ENCODE measurements at regions not wholly inside any gene's neighbourhood (a gene's known extent, or its start where the extent isn't known, plus 50 kb on each side); places are given as distances from the start of the nearest gene placed in this dataset.

- no peak overlapping the region for H3K4me3 ChIP-seq (ENCODE audit: low read length in 2 of 2)
- H3K27ac ChIP-seq (ENCODE audit: low read length) = no peak overlapping the region
- no peaks in the 10 kb centered on the region for H3K27me3 ChIP-seq (ENCODE audit: control insufficient read depth in 1 of 2, insufficient read depth in 2 of 2, low read length in 2 of 2)
- no peak overlapping the region for H3K9ac ChIP-seq (ENCODE audit: low read length in 2 of 2)
- no peaks in the 10 kb centered on the region for H3K36me3 ChIP-seq (ENCODE audit: control insufficient read depth in 2 of 2, insufficient read depth in 2 of 2, low read length in 2 of 2)
- H3K4me1 ChIP-seq (ENCODE audit: control insufficient read depth, insufficient read depth, low read length) = no peaks in the 10 kb centered on the region
- peaks cover 0 to 12% of the 10 kb centered on the region in 2 donors for H3K9me3 ChIP-seq (ENCODE audit: control insufficient read depth in 2 of 2, low read length in 2 of 2)
Measured at GRCh38 chr4:149095811-149096210, 653.6 kb upstream of the NR3C2 start.

DNA sequence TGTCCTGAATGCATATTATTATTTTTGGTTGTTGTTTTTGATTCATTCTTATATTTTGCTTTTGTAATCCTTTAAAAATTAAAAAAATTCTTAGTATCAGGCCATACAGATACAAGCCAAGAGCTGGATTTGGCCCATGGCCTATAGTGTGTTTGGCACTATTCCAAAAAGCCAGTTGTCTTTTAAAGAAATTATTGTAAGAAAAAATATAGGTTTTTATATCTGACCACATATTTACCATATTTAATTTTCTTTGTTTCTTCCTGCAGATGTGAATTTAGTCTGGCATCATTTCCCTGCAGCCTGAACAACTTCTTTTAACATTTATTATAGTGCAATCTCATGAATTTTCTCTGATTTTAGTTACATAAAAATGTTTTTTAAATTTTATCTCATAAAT lies 652.8 kb upstream of the NR3C2 start:
- Histone ChIP-seq H3K27ac (ENCODE audit: low read length) (no peak overlapping the region), H3K9me3 (ENCODE audit: control insufficient read depth in 2 of 2, low read length in 2 of 2) (peaks cover 0 to 12% of the 10 kb centered on the region in 2 donors), H3K27me3 (ENCODE audit: control insufficient read depth in 1 of 2, insufficient read depth in 2 of 2, low read length in 2 of 2) (no peaks in the 10 kb centered on the region), H3K9ac (ENCODE audit: low read length in 2 of 2) (no peak overlapping the region), H3K4me3 (ENCODE audit: low read length in 2 of 2) (no peak overlapping the region), H3K4me1 (ENCODE audit: control insufficient read depth, insufficient read depth, low read length) (no peaks in the 10 kb centered on the region), H3K36me3 (ENCODE audit: control insufficient read depth in 2 of 2, insufficient read depth in 2 of 2, low read length in 2 of 2) (no peaks in the 10 kb centered on the region)

- Histone ChIP-seq H3K9ac (ENCODE audit: low read length in 2 of 2) (no peak overlapping the region), H3K27me3 (ENCODE audit: control insufficient read depth in 1 of 2, insufficient read depth in 2 of 2, low read length in 2 of 2) (no peaks in the 10 kb centered on the region), H3K36me3 (ENCODE audit: control insufficient read depth in 2 of 2, insufficient read depth in 2 of 2, low read length in 2 of 2) (no peaks in the 10 kb centered on the region), H3K27ac (ENCODE audit: low read length) (no peak overlapping the region), H3K9me3 (ENCODE audit: control insufficient read depth in 2 of 2, low read length in 2 of 2) (peaks cover 0 to 3% of the 10 kb centered on the region in 2 donors), H3K4me1 (ENCODE audit: control insufficient read depth, insufficient read depth, low read length) (no peaks in the 10 kb centered on the region), H3K4me3 (ENCODE audit: low read length in 2 of 2) (no peak overlapping the region)
Measured at GRCh38 chr4:149084144-149084543, 641.9 kb upstream of the NR3C2 start.

DNA sequence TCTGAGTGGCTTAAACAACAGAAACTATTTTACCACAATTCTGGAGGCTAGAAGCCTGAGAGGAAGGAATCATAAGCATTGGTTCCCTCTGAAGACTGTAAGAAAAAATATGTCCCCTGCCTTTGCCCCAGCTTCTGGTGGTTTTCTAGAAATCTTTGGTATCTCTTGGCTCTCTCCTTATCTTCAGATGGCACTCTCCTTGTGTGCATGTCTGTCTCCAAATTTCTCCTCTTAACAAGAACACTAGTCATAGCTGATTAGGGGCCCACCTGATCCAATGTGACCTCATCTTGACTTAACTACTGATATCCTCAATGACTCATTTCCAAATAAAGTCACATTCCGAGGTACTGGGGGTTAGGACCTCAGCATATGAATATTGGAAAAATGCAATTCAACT lies 635.0 kb upstream of the NR3C2 start:
- H3K4me1 ChIP-seq (ENCODE audit: control insufficient read depth, insufficient read depth, low read length) = no peaks in the 10 kb centered on the region
- H3K9ac ChIP-seq (ENCODE audit: low read length in 2 of 2) = no peak overlapping the region
- no peak overlapping the region for H3K27ac ChIP-seq (ENCODE audit: low read length)
- no peak overlapping the region for H3K4me3 ChIP-seq (ENCODE audit: low read length in 2 of 2)
- no peaks in the 10 kb centered on the region for H3K9me3 ChIP-seq (ENCODE audit: control insufficient read depth in 2 of 2, low read length in 2 of 2)
- no peaks in the 10 kb centered on the region for H3K36me3 ChIP-seq (ENCODE audit: control insufficient read depth in 2 of 2, insufficient read depth in 2 of 2, low read length in 2 of 2)
- no peaks in the 10 kb centered on the region for H3K27me3 ChIP-seq (ENCODE audit: control insufficient read depth in 1 of 2, insufficient read depth in 2 of 2, low read length in 2 of 2)

DNA sequence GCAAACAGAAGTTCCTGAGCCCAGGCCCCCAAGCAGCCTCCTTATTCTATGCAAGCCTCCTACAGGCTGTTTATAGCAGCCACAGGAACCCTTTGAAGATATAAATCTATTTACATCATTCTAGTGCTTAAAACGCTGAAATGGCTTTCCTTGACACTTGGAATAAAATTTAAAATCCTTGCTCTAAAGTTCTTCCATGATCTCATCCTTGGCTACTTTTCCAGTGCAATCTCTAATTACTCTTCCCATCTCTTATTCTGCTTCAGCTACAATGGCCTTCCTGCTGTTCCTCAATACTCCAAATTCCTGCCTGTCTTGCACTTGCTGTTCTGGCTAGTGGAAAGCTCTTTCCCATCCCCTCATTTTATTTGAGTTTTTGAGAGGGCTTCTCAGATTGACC lies 634.2 kb upstream of the NR3C2 start:
- no peak overlapping the region for H3K9ac ChIP-seq (ENCODE audit: low read length in 2 of 2)
- H3K27ac ChIP-seq (ENCODE audit: low read length) = no peak overlapping the region
- H3K4me3 ChIP-seq (ENCODE audit: low read length in 2 of 2) = no peak overlapping the region
- no peaks in the 10 kb centered on the region for H3K36me3 ChIP-seq (ENCODE audit: control insufficient read depth in 2 of 2, insufficient read depth in 2 of 2, low read length in 2 of 2)
- H3K4me1 ChIP-seq (ENCODE audit: control insufficient read depth, insufficient read depth, low read length) = no peaks in the 10 kb centered on the region
- H3K27me3 ChIP-seq (ENCODE audit: control insufficient read depth in 1 of 2, insufficient read depth in 2 of 2, low read length in 2 of 2) = no peaks in the 10 kb centered on the region
- no peaks in the 10 kb centered on the region for H3K9me3 ChIP-seq (ENCODE audit: control insufficient read depth in 2 of 2, low read length in 2 of 2)

DNA sequence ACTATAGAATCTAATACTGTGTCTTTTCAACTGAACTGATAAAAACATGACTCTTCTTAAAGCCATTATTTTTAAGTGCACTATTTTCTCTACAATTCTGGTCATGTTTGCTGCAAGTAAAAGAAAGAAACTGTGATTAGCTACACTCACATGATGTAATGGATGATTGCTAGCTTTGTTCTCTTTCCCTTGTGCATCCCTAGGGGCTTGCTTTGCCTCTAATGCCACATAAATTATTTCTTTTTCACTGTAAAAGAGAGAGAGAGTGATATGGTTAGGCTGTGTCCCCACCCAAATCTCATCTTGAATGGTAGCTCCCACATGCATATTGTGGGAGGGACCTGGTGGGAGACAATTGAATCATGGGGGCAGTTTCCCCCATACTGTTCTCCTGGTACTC lies 630.2 kb upstream of the NR3C2 start:
- Histone ChIP-seq H3K4me1 (ENCODE audit: control insufficient read depth, insufficient read depth, low read length) (no peaks in the 10 kb centered on the region), H3K27ac (ENCODE audit: low read length) (no peak overlapping the region), H3K9me3 (ENCODE audit: control insufficient read depth in 2 of 2, low read length in 2 of 2) (no peaks in the 10 kb centered on the region), H3K4me3 (ENCODE audit: low read length in 2 of 2) (no peak overlapping the region), H3K36me3 (ENCODE audit: control insufficient read depth in 2 of 2, insufficient read depth in 2 of 2, low read length in 2 of 2) (no peaks in the 10 kb centered on the region), H3K27me3 (ENCODE audit: control insufficient read depth in 1 of 2, insufficient read depth in 2 of 2, low read length in 2 of 2) (no peaks in the 10 kb centered on the region), H3K9ac (ENCODE audit: low read length in 2 of 2) (no peak overlapping the region)

DNA sequence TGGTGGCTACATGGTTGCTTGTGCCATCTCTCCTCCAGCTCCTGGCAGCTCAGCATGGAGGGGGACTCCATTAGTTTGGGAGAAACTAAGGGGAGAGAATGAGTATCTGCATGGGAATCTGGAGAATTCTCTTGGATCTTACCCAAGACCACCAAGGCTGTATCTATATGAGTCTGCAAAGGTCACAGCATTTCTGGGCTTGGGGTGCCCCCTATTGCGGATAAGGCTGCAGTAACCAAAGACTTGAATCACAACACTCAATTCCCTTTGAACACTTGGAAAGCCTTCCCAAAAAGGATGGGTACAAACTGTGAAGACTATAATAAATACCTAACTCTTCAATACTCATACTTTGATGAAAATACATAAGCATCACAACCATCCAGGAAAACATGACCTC lies 623.5 kb upstream of the NR3C2 start:
- Histone ChIP-seq H3K27ac (ENCODE audit: low read length) (no peak overlapping the region), H3K4me1 (ENCODE audit: control insufficient read depth, insufficient read depth, low read length) (no peaks in the 10 kb centered on the region), H3K9ac (ENCODE audit: low read length in 2 of 2) (no peak overlapping the region), H3K4me3 (ENCODE audit: low read length in 2 of 2) (no peak overlapping the region), H3K27me3 (ENCODE audit: control insufficient read depth in 1 of 2, insufficient read depth in 2 of 2, low read length in 2 of 2) (no peaks in the 10 kb centered on the region), H3K9me3 (ENCODE audit: control insufficient read depth in 2 of 2, low read length in 2 of 2) (no peaks in the 10 kb centered on the region), H3K36me3 (ENCODE audit: control insufficient read depth in 2 of 2, insufficient read depth in 2 of 2, low read length in 2 of 2) (no peaks in the 10 kb centered on the region)

- Histone ChIP-seq H3K27me3 (ENCODE audit: control insufficient read depth in 1 of 2, insufficient read depth in 2 of 2, low read length in 2 of 2) (no peaks in the 10 kb centered on the region), H3K9me3 (ENCODE audit: control insufficient read depth in 2 of 2, low read length in 2 of 2) (no peaks in the 10 kb centered on the region), H3K4me3 (ENCODE audit: low read length in 2 of 2) (no peak overlapping the region), H3K27ac (ENCODE audit: low read length) (no peak overlapping the region), H3K9ac (ENCODE audit: low read length in 2 of 2) (no peak overlapping the region), H3K4me1 (ENCODE audit: control insufficient read depth, insufficient read depth, low read length) (no peaks in the 10 kb centered on the region), H3K36me3 (ENCODE audit: control insufficient read depth in 2 of 2, insufficient read depth in 2 of 2, low read length in 2 of 2) (no peaks in the 10 kb centered on the region)
Measured at GRCh38 chr4:149062997-149063396, 620.8 kb upstream of the NR3C2 start.

- Histone ChIP-seq H3K27me3 (ENCODE audit: control insufficient read depth in 1 of 2, insufficient read depth in 2 of 2, low read length in 2 of 2) (no peaks in the 10 kb centered on the region), H3K36me3 (ENCODE audit: control insufficient read depth in 2 of 2, insufficient read depth in 2 of 2, low read length in 2 of 2) (no peaks in the 10 kb centered on the region), H3K9me3 (ENCODE audit: control insufficient read depth in 2 of 2, low read length in 2 of 2) (no peaks in the 10 kb centered on the region), H3K9ac (ENCODE audit: low read length in 2 of 2) (no peak overlapping the region), H3K27ac (ENCODE audit: low read length) (no peak overlapping the region), H3K4me1 (ENCODE audit: control insufficient read depth, insufficient read depth, low read length) (no peaks in the 10 kb centered on the region), H3K4me3 (ENCODE audit: low read length in 2 of 2) (no peak overlapping the region)
Measured at GRCh38 chr4:149057594-149057993, 615.4 kb upstream of the NR3C2 start.

GRCh38 chr4:149056615-149057014 lies 614.4 kb upstream of the NR3C2 start:
- no peak overlapping the region for H3K27ac ChIP-seq (ENCODE audit: low read length)
- no peaks in the 10 kb centered on the region for H3K27me3 ChIP-seq (ENCODE audit: control insufficient read depth in 1 of 2, insufficient read depth in 2 of 2, low read length in 2 of 2)
- no peaks in the 10 kb centered on the region for H3K36me3 ChIP-seq (ENCODE audit: control insufficient read depth in 2 of 2, insufficient read depth in 2 of 2, low read length in 2 of 2)
- no peak overlapping the region for H3K9ac ChIP-seq (ENCODE audit: low read length in 2 of 2)
- H3K4me3 ChIP-seq (ENCODE audit: low read length in 2 of 2) = no peak overlapping the region
- no peaks in the 10 kb centered on the region for H3K9me3 ChIP-seq (ENCODE audit: control insufficient read depth in 2 of 2, low read length in 2 of 2)
- H3K4me1 ChIP-seq (ENCODE audit: control insufficient read depth, insufficient read depth, low read length) = no peaks in the 10 kb centered on the region

DNA sequence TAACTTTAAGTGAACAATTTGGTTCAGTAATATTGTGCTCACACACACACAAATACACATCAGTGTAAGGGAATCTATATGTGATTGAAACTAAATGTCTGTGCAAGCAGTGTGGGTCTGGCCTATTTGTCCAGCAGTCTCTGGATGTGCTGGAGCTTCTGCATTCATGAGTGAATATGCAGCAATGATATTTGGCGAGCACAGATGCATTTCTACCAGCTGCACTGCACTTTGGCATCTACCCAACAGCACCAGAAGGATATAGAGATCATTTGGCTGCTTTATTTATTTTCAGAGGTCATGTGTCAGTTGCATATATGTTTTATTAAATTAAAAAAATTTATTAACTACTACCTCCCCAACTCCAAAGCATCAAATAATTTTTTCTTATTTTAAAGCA lies 613.4 kb upstream of the NR3C2 start:
- H3K27ac ChIP-seq (ENCODE audit: low read length) = no peak overlapping the region
- no peak overlapping the region for H3K4me3 ChIP-seq (ENCODE audit: low read length in 2 of 2)
- no peaks in the 10 kb centered on the region for H3K9me3 ChIP-seq (ENCODE audit: control insufficient read depth in 2 of 2, low read length in 2 of 2)
- no peaks in the 10 kb centered on the region for H3K27me3 ChIP-seq (ENCODE audit: control insufficient read depth in 1 of 2, insufficient read depth in 2 of 2, low read length in 2 of 2)
- no peaks in the 10 kb centered on the region for H3K4me1 ChIP-seq (ENCODE audit: control insufficient read depth, insufficient read depth, low read length)
- H3K36me3 ChIP-seq (ENCODE audit: control insufficient read depth in 2 of 2, insufficient read depth in 2 of 2, low read length in 2 of 2) = no peaks in the 10 kb centered on the region
- no peak overlapping the region for H3K9ac ChIP-seq (ENCODE audit: low read length in 2 of 2)

GRCh38 chr4:149050840-149051239 lies 608.6 kb upstream of the NR3C2 start:
- Histone ChIP-seq H3K27ac (ENCODE audit: low read length) (no peak overlapping the region), H3K4me1 (ENCODE audit: control insufficient read depth, insufficient read depth, low read length) (no peaks in the 10 kb centered on the region), H3K4me3 (ENCODE audit: low read length in 2 of 2) (no peak overlapping the region), H3K27me3 (ENCODE audit: control insufficient read depth in 1 of 2, insufficient read depth in 2 of 2, low read length in 2 of 2) (no peaks in the 10 kb centered on the region), H3K9ac (ENCODE audit: low read length in 2 of 2) (no peak overlapping the region), H3K36me3 (ENCODE audit: control insufficient read depth in 2 of 2, insufficient read depth in 2 of 2, low read length in 2 of 2) (no peaks in the 10 kb centered on the region), H3K9me3 (ENCODE audit: control insufficient read depth in 2 of 2, low read length in 2 of 2) (no peaks in the 10 kb centered on the region)
